ENCODE measurements at regions not wholly inside any gene's neighbourhood (a gene's known extent, or its start where the extent isn't known, plus 50 kb on each side); places are given as distances from the start of the nearest gene placed in this dataset.
A peak's percentile ranks its signal among the peaks of the same experiment; 100 is the strongest.

GRCh38 chr21:27649762-27650161 lies 682.9 kb upstream of the ADAMTS5 start:
- no peak overlapping the region for H2BK5ac ChIP-seq (ENCODE audit: low read depth, low read length, poor library complexity, severe bottlenecking)

GRCh38 chr21:27649323-27649722 lies 682.4 kb upstream of the ADAMTS5 start:
- peak overlapping the region; percentile 41 for H3K27ac ChIP-seq (ENCODE audit: low read length, poor library complexity, severe bottlenecking)
- no peak overlapping the region for H2BK120ac ChIP-seq (ENCODE audit: low read depth, low read length)
- H3K23ac ChIP-seq (ENCODE audit: low read length in 2 of 2): no peak overlapping the region
- no peak overlapping the region for H3K4me3 ChIP-seq (ENCODE audit: insufficient read depth in 1 of 2, low read depth in 1 of 2, low read length in 2 of 2)
- H2AK5ac ChIP-seq (ENCODE audit: low read length, severe bottlenecking): no peak overlapping the region
- H2BK5ac ChIP-seq (ENCODE audit: low read depth, low read length, poor library complexity, severe bottlenecking): no peak overlapping the region
- H3K4me2 ChIP-seq (ENCODE audit: low read length, poor library complexity, severe bottlenecking): no peak overlapping the region
- no peak overlapping the region for H3K18ac ChIP-seq (ENCODE audit: low read depth in 1 of 2, low read length in 2 of 2)
- peak overlapping the region; percentile 85 for H3K9ac ChIP-seq (ENCODE audit: low read length)
- H2BK12ac ChIP-seq (ENCODE audit: low read length in 2 of 2): peak overlapping the region; percentile 52 to 93
- H4K8ac ChIP-seq (ENCODE audit: low read length): peak overlapping the region; percentile 70
- no peaks in the 10 kb centered on the region for H3K36me3 ChIP-seq (ENCODE audit: control insufficient read depth in 1 of 2, insufficient read depth in 2 of 2, low read depth in 1 of 2, low read length in 2 of 2)
- H3K79me1 ChIP-seq (replicated peaks; ENCODE audit: low read length, poor library complexity, severe bottlenecking): no peaks in the 10 kb centered on the region
- H2AFZ ChIP-seq (ENCODE audit: low read depth, low read length): no peak overlapping the region
- WGBS: 27% methylated on average over 4 of the region's 4 CpGs
- no peaks in the 10 kb centered on the region for H3K4me1 ChIP-seq (ENCODE audit: control insufficient read depth, insufficient read depth, low read depth, low read length)
- no peak overlapping the region for H2BK15ac ChIP-seq (ENCODE audit: low read depth, poor library complexity, severe bottlenecking)
- DNase-seq: peak; percentile 95
- H3K9me3 ChIP-seq (ENCODE audit: control insufficient read depth, low read length): no peaks in the 10 kb centered on the region
- H3K14ac ChIP-seq (ENCODE audit: low read length in 2 of 2): no peak overlapping the region
- no peaks in the 10 kb centered on the region for H3K27me3 ChIP-seq (ENCODE audit: control insufficient read depth in 1 of 2, insufficient read depth in 1 of 2, low read length in 2 of 2)
- no peak overlapping the region for H3K4ac ChIP-seq (ENCODE audit: low read depth in 1 of 2, low read length in 2 of 2)
- no peak overlapping the region for H4K91ac ChIP-seq (ENCODE audit: low read length)

More at GRCh38 chr21:27649762-27650161, 682.9 kb upstream of the ADAMTS5 start:
- H3K4me3 ChIP-seq (ENCODE audit: insufficient read depth in 1 of 2, low read depth in 1 of 2, low read length in 2 of 2): no peak overlapping the region
- no peak overlapping the region for H4K8ac ChIP-seq (ENCODE audit: low read length)
- H3K18ac ChIP-seq (ENCODE audit: low read depth in 1 of 2, low read length in 2 of 2): no peak overlapping the region
- no peak overlapping the region for H2BK15ac ChIP-seq (ENCODE audit: low read depth, poor library complexity, severe bottlenecking)
- no peak overlapping the region for H2BK120ac ChIP-seq (ENCODE audit: low read depth, low read length)
- WGBS: 90% methylated on average over 2 of the region's 3 CpGs
- H3K4me1 ChIP-seq (ENCODE audit: control insufficient read depth, insufficient read depth, low read depth, low read length): no peaks in the 10 kb centered on the region
- no peak overlapping the region for H2AFZ ChIP-seq (ENCODE audit: low read depth, low read length)
- H3K79me1 ChIP-seq (replicated peaks; ENCODE audit: low read length, poor library complexity, severe bottlenecking): no peaks in the 10 kb centered on the region
- no peaks in the 10 kb centered on the region for H3K27me3 ChIP-seq (ENCODE audit: control insufficient read depth in 1 of 2, insufficient read depth in 1 of 2, low read length in 2 of 2)
- no peak overlapping the region for H4K91ac ChIP-seq (ENCODE audit: low read length)
- no peak overlapping the region for H3K4me2 ChIP-seq (ENCODE audit: low read length, poor library complexity, severe bottlenecking)
- no peak overlapping the region for H3K14ac ChIP-seq (ENCODE audit: low read length in 2 of 2)
- H3K36me3 ChIP-seq (ENCODE audit: control insufficient read depth in 1 of 2, insufficient read depth in 2 of 2, low read depth in 1 of 2, low read length in 2 of 2): no peaks in the 10 kb centered on the region
- no peak overlapping the region for H2BK12ac ChIP-seq (ENCODE audit: low read length in 2 of 2)
- no peaks in the 10 kb centered on the region for H3K9me3 ChIP-seq (ENCODE audit: control insufficient read depth, low read length)
- H2AK5ac ChIP-seq (ENCODE audit: low read length, severe bottlenecking): no peak overlapping the region
- H3K23ac ChIP-seq (ENCODE audit: low read length in 2 of 2): no peak overlapping the region
- H3K27ac ChIP-seq (ENCODE audit: low read length, poor library complexity, severe bottlenecking): no peak overlapping the region
- peak overlapping the region; percentile 85 for H3K9ac ChIP-seq (ENCODE audit: low read length)
- no peak for DNase-seq
- H3K4ac ChIP-seq (ENCODE audit: low read depth in 1 of 2, low read length in 2 of 2): no peak overlapping the region

GRCh38 chr21:27648560-27648959 lies 681.7 kb upstream of the ADAMTS5 start:
- H3K18ac ChIP-seq (ENCODE audit: low read depth in 1 of 2, low read length in 2 of 2): no peak overlapping the region
- no peak overlapping the region for H3K23ac ChIP-seq (ENCODE audit: low read length in 2 of 2)
- no peak overlapping the region for H2BK120ac ChIP-seq (ENCODE audit: low read depth, low read length)
- no CpG with 5 or more reads among the region's 1 CpG for WGBS
- no peaks in the 10 kb centered on the region for H3K27me3 ChIP-seq (ENCODE audit: control insufficient read depth in 1 of 2, insufficient read depth in 1 of 2, low read length in 2 of 2)
- H2AFZ ChIP-seq (ENCODE audit: low read depth, low read length): no peak overlapping the region
- H3K4me1 ChIP-seq (ENCODE audit: control insufficient read depth, insufficient read depth, low read depth, low read length): no peaks in the 10 kb centered on the region
- H3K4ac ChIP-seq (ENCODE audit: low read depth in 1 of 2, low read length in 2 of 2): no peak overlapping the region
- H4K8ac ChIP-seq (ENCODE audit: low read length): no peak overlapping the region
- H2BK12ac ChIP-seq (ENCODE audit: low read length in 2 of 2): no peak overlapping the region
- no peak overlapping the region for H3K4me3 ChIP-seq (ENCODE audit: insufficient read depth in 1 of 2, low read depth in 1 of 2, low read length in 2 of 2)
- no peaks in the 10 kb centered on the region for H3K36me3 ChIP-seq (ENCODE audit: control insufficient read depth in 1 of 2, insufficient read depth in 2 of 2, low read depth in 1 of 2, low read length in 2 of 2)
- no peaks in the 10 kb centered on the region for H3K9me3 ChIP-seq (ENCODE audit: control insufficient read depth, low read length)
- no peak overlapping the region for H2BK5ac ChIP-seq (ENCODE audit: low read depth, low read length, poor library complexity, severe bottlenecking)
- no peak overlapping the region for H3K14ac ChIP-seq (ENCODE audit: low read length in 2 of 2)
- no peak overlapping the region for H2BK15ac ChIP-seq (ENCODE audit: low read depth, poor library complexity, severe bottlenecking)
- DNase-seq: peak; percentile 97
- no peaks in the 10 kb centered on the region for H3K79me1 ChIP-seq (replicated peaks; ENCODE audit: low read length, poor library complexity, severe bottlenecking)
- H2AK5ac ChIP-seq (ENCODE audit: low read length, severe bottlenecking): no peak overlapping the region
- H3K4me2 ChIP-seq (ENCODE audit: low read length, poor library complexity, severe bottlenecking): no peak overlapping the region
- peak overlapping the region; percentile 85 for H3K9ac ChIP-seq (ENCODE audit: low read length)
- no peak overlapping the region for H4K91ac ChIP-seq (ENCODE audit: low read length)
- H3K27ac ChIP-seq (ENCODE audit: low read length, poor library complexity, severe bottlenecking): no peak overlapping the region

- peak; percentile 50 for DNase-seq
- Histone ChIP-seq H3K27ac (ENCODE audit: low read length, poor library complexity, severe bottlenecking) (no peak overlapping the region), H3K14ac (ENCODE audit: low read length in 2 of 2) (no peak overlapping the region), H3K4me2 (ENCODE audit: low read length, poor library complexity, severe bottlenecking) (no peak overlapping the region), H2BK5ac (ENCODE audit: low read depth, low read length, poor library complexity, severe bottlenecking) (no peak overlapping the region), H2AK5ac (ENCODE audit: low read length, severe bottlenecking) (no peak overlapping the region), H3K4me1 (ENCODE audit: control insufficient read depth, insufficient read depth, low read depth, low read length) (no peaks in the 10 kb centered on the region), H2BK15ac (ENCODE audit: low read depth, poor library complexity, severe bottlenecking) (no peak overlapping the region), H3K79me1 (replicated peaks; ENCODE audit: low read length, poor library complexity, severe bottlenecking) (no peaks in the 10 kb centered on the region), H3K18ac (ENCODE audit: low read depth in 1 of 2, low read length in 2 of 2) (no peak overlapping the region), H3K9ac (ENCODE audit: low read length) (peak overlapping the region; percentile 85), H3K9me3 (ENCODE audit: control insufficient read depth, low read length) (no peaks in the 10 kb centered on the region), H3K4ac (ENCODE audit: low read depth in 1 of 2, low read length in 2 of 2) (no peak overlapping the region), H2BK12ac (ENCODE audit: low read length in 2 of 2) (no peak overlapping the region), H3K4me3 (ENCODE audit: insufficient read depth in 1 of 2, low read depth in 1 of 2, low read length in 2 of 2) (no peak overlapping the region), H4K8ac (ENCODE audit: low read length) (no peak overlapping the region), H3K27me3 (ENCODE audit: control insufficient read depth in 1 of 2, insufficient read depth in 1 of 2, low read length in 2 of 2) (no peaks in the 10 kb centered on the region), H2AFZ (ENCODE audit: low read depth, low read length) (no peak overlapping the region), H4K91ac (ENCODE audit: low read length) (no peak overlapping the region), H3K23ac (ENCODE audit: low read length in 2 of 2) (no peak overlapping the region), H2BK120ac (ENCODE audit: low read depth, low read length) (no peak overlapping the region), H3K36me3 (ENCODE audit: control insufficient read depth in 1 of 2, insufficient read depth in 2 of 2, low read depth in 1 of 2, low read length in 2 of 2) (no peaks in the 10 kb centered on the region)
- no CpG with 5 or more reads among the region's 3 CpGs for WGBS
Observed at GRCh38 chr21:27647921-27648320, 681.0 kb upstream of the ADAMTS5 start.
